ENCODE measurements at regions not wholly inside any gene's neighbourhood (a gene's known extent, or its start where the extent isn't known, plus 50 kb on each side); places are given as distances from the start of the nearest gene placed in this dataset.
A peak's percentile ranks its signal among the peaks of the same experiment; 100 is the strongest.
"Not testable (repeated sequence)": the region's sequence is repeated elsewhere in the genome, so short reads cannot be mapped to it uniquely, and the experiment has no call there.

GRCh38 chr17:14753383-14753782, 452.5 kb downstream of the HS3ST3B1 start:
- DNase-seq: no peak

- no peak for DNase-seq
These were observed 451.1 kb downstream of the HS3ST3B1 start for GRCh38 chr17:14752011-14752410.

DNA sequence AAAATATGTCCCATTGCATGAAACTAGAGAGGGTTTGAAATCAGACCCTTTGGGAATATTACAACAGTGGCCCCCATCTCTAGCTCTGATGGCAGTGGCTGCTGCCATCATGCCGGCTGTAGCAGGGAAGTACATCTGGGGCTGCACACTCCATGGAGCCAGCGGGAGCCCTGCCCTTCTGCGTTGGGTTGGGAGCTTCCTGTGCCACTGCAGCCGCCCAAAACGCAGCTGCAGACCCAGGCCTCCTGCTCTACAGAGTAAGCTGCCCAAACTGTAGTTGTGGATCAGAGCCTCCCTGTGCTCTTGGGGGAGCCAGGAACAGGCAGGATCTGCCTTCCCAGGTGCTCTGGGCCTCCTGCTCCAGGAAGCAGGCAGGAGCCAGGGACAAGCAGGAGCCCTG, 450.0 kb downstream of the HS3ST3B1 start:
- DNase-seq: no peak

- DNase-seq: no peak
These were observed 448.4 kb downstream of the HS3ST3B1 start for GRCh38 chr17:14749269-14749668.

DNA sequence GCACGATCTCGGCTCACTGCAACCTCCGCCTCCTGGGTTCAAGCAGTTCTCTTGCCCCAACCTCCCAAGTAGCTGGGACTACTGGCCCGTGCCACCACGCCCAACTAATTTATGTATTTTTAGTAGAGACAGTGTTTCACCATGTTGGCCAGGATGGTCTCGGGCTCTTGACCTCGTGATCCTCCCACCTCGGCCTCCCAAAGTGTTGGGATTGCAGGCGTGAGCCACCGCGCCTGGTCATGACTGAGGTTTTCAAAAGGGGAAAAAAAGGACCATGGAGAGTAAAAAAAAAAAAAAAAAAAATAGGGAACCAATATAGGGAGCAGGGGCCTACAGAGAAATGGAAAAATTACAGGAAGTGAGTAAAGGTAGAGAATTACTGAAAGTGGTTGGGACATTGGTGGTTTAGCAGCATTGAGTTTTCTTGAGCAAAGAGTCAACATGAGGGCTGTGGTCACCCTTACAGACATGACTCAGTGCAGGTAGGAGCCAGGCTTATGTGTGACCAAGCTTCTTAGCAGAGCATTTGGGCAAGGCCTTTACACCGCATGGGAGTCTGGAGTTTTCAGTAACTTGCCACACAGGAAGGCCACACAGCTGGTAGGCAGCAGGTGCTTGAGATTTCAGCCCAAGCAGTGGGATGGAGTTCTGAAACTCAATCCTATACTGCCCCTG, 447.3 kb downstream of the HS3ST3B1 start:
- peak; percentile 30 for DNase-seq

GRCh38 chr17:14747603-14747950, 446.7 kb downstream of the HS3ST3B1 start:
- no peak for DNase-seq

- no peak for DNase-seq
These were observed 446.1 kb downstream of the HS3ST3B1 start for GRCh38 chr17:14746822-14747602.

- DNase-seq: no peak
These were observed 444.7 kb downstream of the HS3ST3B1 start for GRCh38 chr17:14745541-14745940.

DNA sequence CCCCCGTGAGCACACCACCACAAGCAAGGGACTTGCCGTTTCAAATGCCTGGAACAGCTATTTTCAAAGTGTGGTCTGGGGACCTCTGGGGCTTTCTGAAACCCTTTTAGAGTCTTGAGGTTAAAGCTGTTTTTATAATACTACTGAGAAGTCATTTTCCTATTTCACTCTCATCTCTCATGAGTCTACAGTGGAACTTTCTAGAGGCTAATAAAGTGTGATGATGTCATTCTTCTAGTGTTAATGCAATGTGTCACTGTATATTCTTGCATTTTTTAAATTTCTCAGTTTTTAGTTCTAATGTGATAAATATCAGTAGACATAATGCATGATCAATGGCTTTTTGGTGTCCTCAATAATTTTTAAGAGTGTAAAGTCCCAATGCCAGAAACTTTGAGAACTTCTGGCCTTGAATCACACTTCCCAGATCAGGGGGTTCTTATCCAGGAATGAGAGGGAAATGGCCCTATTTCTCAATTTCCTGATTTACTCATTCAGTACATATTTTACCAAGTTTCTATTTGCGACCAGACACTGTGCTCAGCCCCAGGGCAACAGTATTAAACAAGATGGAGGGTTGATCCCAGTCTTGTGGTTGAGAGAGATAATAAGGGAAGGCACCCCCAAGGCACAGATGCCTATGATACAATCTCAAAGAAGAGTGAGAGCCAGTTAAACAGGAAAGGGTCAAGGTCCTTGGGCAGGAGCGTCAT, 444.0 kb downstream of the HS3ST3B1 start:
- no peak for DNase-seq

DNA sequence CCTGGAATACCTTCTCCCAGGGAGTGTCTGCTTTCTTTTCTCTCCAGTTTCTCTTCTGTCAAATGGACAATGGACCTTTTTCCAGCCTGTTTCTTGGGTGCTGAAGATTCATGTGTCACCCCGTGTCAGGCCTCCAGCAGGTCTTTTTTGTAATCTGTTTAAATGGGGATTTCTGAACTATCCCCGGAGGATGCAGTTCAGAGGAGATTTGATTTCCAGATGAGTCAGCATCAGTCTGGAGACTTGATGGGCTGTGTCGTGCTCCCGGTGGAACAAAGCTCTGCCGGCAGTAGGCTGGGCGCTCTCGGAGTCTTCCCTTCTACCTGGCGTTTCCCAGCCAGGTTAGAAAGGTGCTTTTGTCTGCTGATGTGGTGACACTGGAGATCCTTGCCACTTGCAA, 440.6 kb downstream of the HS3ST3B1 start:
- no peak for DNase-seq

DNA sequence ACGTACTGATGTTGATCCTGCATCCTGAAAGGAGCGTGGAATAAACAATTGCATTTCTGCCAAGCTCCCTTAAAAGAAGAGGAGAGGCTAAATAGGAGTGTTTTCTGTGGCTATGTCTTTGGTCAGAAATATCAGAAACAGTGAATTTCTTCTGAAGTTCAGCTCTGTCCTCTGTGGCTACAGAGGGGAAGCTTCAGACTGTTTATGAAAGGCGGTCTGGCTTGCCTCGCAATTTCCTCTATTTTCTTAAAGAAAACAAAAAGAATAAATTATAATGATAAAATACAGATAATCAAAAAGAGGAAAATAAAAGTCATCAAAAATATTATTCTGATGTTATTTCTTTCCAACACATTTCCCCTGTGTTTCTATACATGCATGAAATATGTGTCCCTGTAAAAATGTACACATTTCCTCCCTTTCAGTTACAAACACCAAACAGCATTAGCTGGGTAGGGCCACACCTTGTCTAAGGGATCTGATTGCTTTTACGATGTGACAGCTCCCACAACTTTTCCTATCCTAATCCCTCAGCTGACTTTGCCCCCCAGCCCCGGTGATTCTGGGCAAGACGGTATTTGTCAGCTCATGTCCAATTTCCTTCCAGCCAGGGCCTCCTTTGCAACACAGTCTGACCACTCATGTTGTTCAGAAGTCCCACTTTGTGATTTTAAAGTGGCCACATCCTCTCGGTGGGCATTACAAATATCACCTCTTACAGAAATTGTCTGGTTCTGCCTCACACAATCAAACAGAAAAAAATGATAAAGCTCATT, 439.0 kb downstream of the HS3ST3B1 start:
- no peak for DNase-seq

DNA sequence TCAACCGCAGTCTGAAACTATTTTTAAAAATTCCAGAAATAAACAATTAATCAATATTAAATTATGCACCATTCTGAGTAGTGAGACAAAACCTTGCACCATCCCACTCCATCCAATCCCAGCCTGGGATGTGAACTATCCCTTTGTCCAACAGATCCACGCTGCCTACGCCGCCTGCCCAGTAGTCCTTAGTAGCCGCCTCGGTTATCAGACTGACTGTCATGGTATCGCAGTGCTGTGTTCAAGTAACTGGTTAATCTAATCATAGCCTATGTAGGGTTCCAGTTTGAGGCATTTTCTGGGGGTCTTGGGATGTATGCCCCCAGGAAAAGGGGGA, 437.7 kb downstream of the HS3ST3B1 start:
- no peak for DNase-seq

GRCh38 chr17:14737984-14738651, 437.2 kb downstream of the HS3ST3B1 start:
- DNase-seq: no peak

DNA sequence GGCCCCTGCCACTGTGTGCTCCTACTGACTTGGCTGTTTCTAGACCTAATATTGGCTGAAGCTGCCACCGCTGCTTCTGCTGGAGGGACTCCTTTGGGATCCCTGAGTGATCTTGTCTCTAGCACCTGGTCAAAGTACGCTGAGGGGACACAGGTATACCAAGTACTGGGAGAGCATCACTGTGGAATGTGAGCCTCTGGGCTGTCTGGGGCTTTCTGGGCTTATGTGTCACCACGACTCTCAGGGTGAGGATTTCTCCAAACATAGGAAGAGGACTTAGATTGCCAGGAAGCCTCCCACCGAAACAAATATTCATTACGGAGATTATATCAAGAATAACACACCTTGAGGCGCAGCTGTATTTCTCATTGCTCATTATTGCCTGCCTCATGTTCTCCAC, 435.8 kb downstream of the HS3ST3B1 start:
- no peak for DNase-seq

- DNase-seq: no peak
These were observed 432.5 kb downstream of the HS3ST3B1 start for GRCh38 chr17:14733376-14733775.

GRCh38 chr17:14732211-14732610, 431.3 kb downstream of the HS3ST3B1 start:
- no peak for DNase-seq

DNA sequence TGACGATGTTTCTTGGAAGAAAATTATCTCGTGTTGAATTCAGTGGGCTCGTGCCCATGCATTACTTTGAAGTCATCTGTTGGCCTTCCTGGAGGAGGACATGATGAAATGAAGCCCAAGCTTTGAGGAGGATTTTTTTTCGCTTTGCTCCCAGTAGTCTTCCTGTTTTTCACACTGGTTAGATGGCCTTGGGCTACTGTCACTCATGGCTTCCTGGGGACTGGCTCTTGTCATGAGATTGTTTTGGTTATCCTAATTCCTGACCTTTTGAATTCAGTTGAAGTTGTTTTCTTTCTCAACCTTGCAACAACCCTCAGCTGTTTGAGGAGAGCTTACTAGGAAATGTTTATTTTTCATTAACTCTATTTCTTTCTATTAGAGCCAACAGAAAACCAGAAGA, 430.7 kb downstream of the HS3ST3B1 start:
- no peak for DNase-seq

DNA sequence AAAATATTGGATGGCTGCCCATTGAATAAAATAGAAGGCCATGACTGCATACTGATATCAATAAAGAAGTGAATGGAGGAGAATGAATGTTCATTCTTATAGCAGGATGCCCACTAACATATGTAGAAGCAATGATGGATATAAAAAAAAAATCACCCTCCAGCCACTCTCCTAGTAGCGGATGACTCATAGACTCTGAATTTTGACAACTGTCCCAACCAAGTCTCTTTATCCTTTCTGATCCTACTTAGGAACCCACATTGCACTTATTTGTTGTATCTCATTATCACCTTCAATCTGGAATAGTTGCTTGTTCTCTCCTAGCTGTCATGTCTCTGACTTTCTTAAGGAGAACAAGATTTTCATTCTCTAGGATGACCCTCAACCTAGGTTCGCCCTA, 429.9 kb downstream of the HS3ST3B1 start:
- DNase-seq: no peak

GRCh38 chr17:14725729-14726128, 424.8 kb downstream of the HS3ST3B1 start:
- DNase-seq: no peak

- DNase-seq: no peak
These were observed 423.9 kb downstream of the HS3ST3B1 start for GRCh38 chr17:14724770-14725169.

DNA sequence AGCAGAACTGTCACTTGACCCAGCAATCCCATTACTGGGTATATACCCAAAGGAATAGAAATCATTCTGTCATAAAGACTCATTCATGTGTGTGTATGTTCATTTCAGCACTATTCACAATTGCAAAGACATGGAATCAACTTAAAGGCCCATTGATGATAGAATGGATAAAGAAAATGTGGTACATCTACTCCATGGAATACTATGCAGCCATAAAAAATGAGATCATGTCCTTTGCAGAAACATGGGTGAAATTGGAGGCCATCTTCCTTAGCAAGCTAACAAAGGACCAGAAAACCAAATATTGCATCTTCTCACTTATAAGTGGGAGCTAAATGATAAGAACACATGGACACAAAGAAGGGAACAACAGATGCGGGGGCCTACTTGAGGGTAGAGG, 422.5 kb downstream of the HS3ST3B1 start:
- DNase-seq: not testable (repeated sequence)

DNA sequence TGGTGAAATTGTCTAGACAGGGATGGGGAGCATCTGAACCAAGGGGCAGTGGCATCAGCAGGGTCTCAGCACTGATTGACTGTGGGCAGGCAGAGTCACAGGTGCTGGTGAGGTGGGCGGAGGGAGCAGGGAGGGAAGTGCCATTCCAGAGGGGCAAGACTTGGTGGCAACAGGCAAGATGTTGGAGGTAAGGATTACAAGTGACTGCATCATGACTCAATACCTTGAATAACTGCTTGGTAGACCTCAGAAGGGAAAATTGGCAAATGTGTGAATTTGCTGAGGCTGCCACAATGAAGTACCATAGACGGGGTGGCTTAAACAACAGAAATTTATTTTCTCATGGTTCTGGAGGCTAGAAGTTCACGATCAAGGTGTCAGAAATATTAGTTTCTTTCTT, 419.1 kb downstream of the HS3ST3B1 start:
- no peak for DNase-seq

- no peak for DNase-seq
These were observed 417.0 kb downstream of the HS3ST3B1 start for GRCh38 chr17:14717859-14718258.

All from activated CD4-positive, alpha-beta T cell treated with anti-CD3 and anti-CD28 coated beads for 48 hours (primary cell).